CD4-positive, alpha-beta T cell treated with Interleukin-15 for 1 hour (primary cell): ENCODE measurements at regions not wholly inside any gene's neighbourhood (a gene's known extent, or its start where the extent isn't known, plus 50 kb on each side); places are given as distances from the start of the nearest gene placed in this dataset.

Experiments used
- DNase-seq: peaks from one replicate; pipeline ENCODE4 v3.0.0-alpha.2; 2020

- DNase-seq = no peak
These were observed 230.7 kb downstream of the HLX start for GRCh38 chr1:221109930-221110329.

GRCh38 chr1:221117133-221117532, 237.9 kb downstream of the HLX start:
- no peak for DNase-seq

GRCh38 chr1:221117548-221117951, 238.3 kb downstream of the HLX start:
- DNase-seq = no peak

- no peak for DNase-seq
These were observed 239.1 kb downstream of the HLX start for GRCh38 chr1:221118176-221118937.

GRCh38 chr1:221118938-221119320, 239.7 kb downstream of the HLX start:
- no peak for DNase-seq

- no peak for DNase-seq
These were observed 243.3 kb downstream of the HLX start for GRCh38 chr1:221122501-221122900.

GRCh38 chr1:221125976-221126375, 246.7 kb downstream of the HLX start:
- no peak for DNase-seq

- DNase-seq = no peak
These were observed 258.4 kb downstream of the HLX start for GRCh38 chr1:221137666-221138065.

- DNase-seq = no peak
These were observed 259.3 kb downstream of the HLX start for GRCh38 chr1:221138516-221138915.

- no peak for DNase-seq
These were observed 260.7 kb downstream of the HLX start for GRCh38 chr1:221139991-221140390.

- no peak for DNase-seq
These were observed 261.9 kb downstream of the HLX start for GRCh38 chr1:221141096-221141495.

- no peak for DNase-seq
These were observed 262.5 kb downstream of the HLX start for GRCh38 chr1:221141606-221142285.

- DNase-seq = no peak
These were observed 269.4 kb downstream of the HLX start for GRCh38 chr1:221148660-221149059.

GRCh38 chr1:221149111-221149510, 269.9 kb downstream of the HLX start:
- DNase-seq = no peak

GRCh38 chr1:221149555-221150075, 270.4 kb downstream of the HLX start:
- DNase-seq = no peak

- DNase-seq = no peak
These were observed 271.8 kb downstream of the HLX start for GRCh38 chr1:221150996-221151395.

- no peak for DNase-seq
These were observed 275.7 kb downstream of the HLX start for GRCh38 chr1:221154932-221155331.

GRCh38 chr1:221157026-221157761, 278.0 kb downstream of the HLX start:
- no peak for DNase-seq

- DNase-seq = no peak
These were observed 280.4 kb downstream of the HLX start for GRCh38 chr1:221159608-221160007.

GRCh38 chr1:221161571-221162041, 282.4 kb downstream of the HLX start:
- no peak for DNase-seq

- no peak for DNase-seq
These were observed 283.1 kb downstream of the HLX start for GRCh38 chr1:221162352-221162751.

GRCh38 chr1:221162939-221163338, 283.7 kb downstream of the HLX start:
- DNase-seq = no peak

- no peak for DNase-seq
These were observed 284.8 kb downstream of the HLX start for GRCh38 chr1:221164029-221164428.
